K562 (cell line): ENCODE measurements at regions not wholly inside any gene's neighbourhood (a gene's known extent, or its start where the extent isn't known, plus 50 kb on each side); places are given as distances from the start of the nearest gene placed in this dataset.

ENCODE experiments used
- ATAC-seq: fragments of 200-7000 bp; cut with Tn5 transposase; 3 replicates; pipeline ENCODE4 v1.9.1; 2020; ENCODE audit warnings: moderate library complexity
- BruUV-seq: library from RNA; stranded (reverse); fragments of 400-500 nt; replicated peaks from 2 replicates; lab custom pipeline; 2021; lab: Mats Ljungman, UMichigan
- CTCF ChIA-PET: fragments of 300-600 bp; formaldehyde crosslinking; extraction: SDS; loops from one replicate; lab custom pipeline; 2021; ENCODE audit warnings: low intra/inter-chr PET ratio; lab: Yijun Ruan, JAX
- POLR2A ChIA-PET: fragments of 300-600, 350-650 bp; sonication (Branson Sonifier 250); formaldehyde crosslinking; extraction: SDS; loops from one replicate; lab custom pipeline; 2021; ENCODE audit warnings: antibody characterized with exemption, inconsistent platforms; lab: Yijun Ruan, JAX
- DNase-seq, 4 experiments: peaks; one replicate each; pipeline versions ENCODE4 v3.0.0 to v3.0.0-alpha.2; 2011 to 2018; ENCODE audit warnings: low spot score in 3 of 4, mixed read lengths in 3 of 4; ENCODE audit errors: extremely low read depth in 1 of 4
- FAIRE-seq: peaks from 2 replicates; lab custom pipeline; 2011; peaks lifted over from hg19 to GRCh38; lab: Jason Lieb, UNC
- H2AFZ ChIP-seq: 2 replicates; pipeline ENCODE4 v1.6.0; 2011; ENCODE audit warnings: low read depth, low read length, control low read depth, inconsistent platforms
- H3K27ac ChIP-seq: fragments of 200-600 bp; 3 replicates; pipeline ENCODE4 v1.8.0; 2011; ENCODE audit warnings: low read depth, mild to moderate bottlenecking, control low read depth, inconsistent platforms, low read length, moderate library complexity, mixed read lengths; ENCODE audit errors: extremely low read depth
- H3K27me3 ChIP-seq, 2 experiments: fragments of 300-600 bp in 1 of 2; 2 replicates in 1 of 2; 3 replicates in 1 of 2; pipeline versions ENCODE4 v1.6.0 to v1.8.0; 2011; ENCODE audit warnings: inconsistent platforms in 2 of 2, low read length in 2 of 2, mild to moderate bottlenecking in 1 of 2, mixed read lengths in 1 of 2, moderate library complexity in 1 of 2; ENCODE audit not compliant: control insufficient read depth in 2 of 2, insufficient read depth in 2 of 2
- H3K36me3 ChIP-seq: fragments of 300-600 bp; 3 replicates; pipeline ENCODE4 v1.8.0; 2011; ENCODE audit warnings: mild to moderate bottlenecking, low read length, inconsistent platforms; ENCODE audit not compliant: control insufficient read depth, insufficient read depth
- H3K4me1 ChIP-seq, 2 experiments: fragments of 200-600 bp in 1 of 2; replicated peaks in 1 of 2; 2 replicates in 1 of 2; 3 replicates in 1 of 2; pipeline versions ENCODE4 v1.5.1 to v1.8.0; 2011; ENCODE audit warnings: inconsistent platforms in 2 of 2, low read length in 2 of 2, mild to moderate bottlenecking in 1 of 2, mixed read lengths in 1 of 2, moderate library complexity in 1 of 2; ENCODE audit not compliant: control insufficient read depth in 2 of 2, insufficient read depth in 2 of 2
- H3K4me2 ChIP-seq: 2 replicates; pipeline ENCODE4 v1.6.1; 2011; ENCODE audit warnings: low read length, control low read depth, inconsistent platforms, mixed read lengths; ENCODE audit not compliant: insufficient read depth
- H3K4me3 ChIP-seq: fragments of 200-600 bp; sonication (generic), shearing (Covaris generic); 2 replicates; pipeline ENCODE4 v1.5.1; 2016; ENCODE audit warnings: control low read depth, inconsistent platforms
- H3K79me2 ChIP-seq: fragments of 200-600 bp; 3 replicates; pipeline ENCODE4 v1.8.0; 2011; ENCODE audit warnings: low read length, inconsistent platforms; ENCODE audit not compliant: control insufficient read depth, insufficient read depth
- H3K9ac ChIP-seq, 2 experiments: 2 replicates each; pipeline versions ENCODE4 v1.6.0 to v1.6.1; 2011; ENCODE audit warnings: low read depth in 2 of 2, low read length in 2 of 2, control low read depth in 1 of 2, inconsistent platforms in 1 of 2, mild to moderate bottlenecking in 1 of 2, mixed read lengths in 1 of 2; ENCODE audit not compliant: insufficient read depth in 1 of 2
- H3K9me1 ChIP-seq: one replicate; pipeline ENCODE4 v1.6.0; 2011; ENCODE audit warnings: inconsistent platforms, mild to moderate bottlenecking, low read length, moderate library complexity; ENCODE audit not compliant: control insufficient read depth, insufficient read depth
- H3K9me3 ChIP-seq: replicated peaks from 2 replicates; pipeline ENCODE4 v1.5.1; 2011; ENCODE audit warnings: low read depth, low read length, inconsistent platforms; ENCODE audit not compliant: control insufficient read depth, insufficient read depth
- H4K20me1 ChIP-seq: replicated peaks from 2 replicates; pipeline ENCODE4 v1.6.1; 2011; ENCODE audit warnings: low read length, inconsistent platforms, mixed read lengths; ENCODE audit not compliant: control insufficient read depth, insufficient read depth
- ADNP ChIP-seq: fragments of 200-800 bp; sonication (Bioruptor generic); IDR thresholded peaks from 2 replicates; pipeline ENCODE4 v1.6.1; 2016; ENCODE audit warnings: missing genetic modification characterization, missing compliant biosample characterization
- CBX3 ChIP-seq, 2 experiments: IDR thresholded peaks; 1 replicate in 1 of 2; 2 replicates in 1 of 2; pipeline ENCODE4 v1.6.1; 2012; ENCODE audit warnings: inconsistent platforms in 2 of 2, low read length in 2 of 2, borderline replicate concordance in 1 of 2, control low read depth in 1 of 2
- CEBPG ChIP-seq, 3 experiments: fragments of 200-800 bp in 1 of 3; sonication (Bioruptor generic) in 1 of 3; sonication (generic) in 1 of 3; formaldehyde crosslinking in 1 of 3; IDR thresholded peaks in 2 of 3; conservative IDR thresholded peaks in 1 of 3; 2 replicates each; pipeline versions ENCODE4 v1.6.1 to v1.8.0; 2016 to 2022; ENCODE audit warnings: missing compliant biosample characterization in 2 of 3, missing genetic modification characterization in 2 of 3, mild to moderate bottlenecking in 1 of 3, missing genetic modification reagents in 1 of 3
- ETV6 ChIP-seq, 3 experiments: fragments of 150-350 bp in 1 of 3; sonication (generic) in 1 of 3; formaldehyde crosslinking in 1 of 3; IDR thresholded peaks; 2 replicates each; pipeline versions ENCODE4 v1.6.1 to v1.8.0; 2014 to 2022; ENCODE audit warnings: borderline replicate concordance in 2 of 3, low read depth in 2 of 3, antibody characterized with exemption in 1 of 3, low read length in 1 of 3, mild to moderate bottlenecking in 1 of 3, missing genetic modification reagents in 1 of 3
- EZH2 ChIP-seq: IDR thresholded peaks from 2 replicates; pipeline ENCODE4 v1.6.1; 2012; ENCODE audit warnings: low read depth, mild to moderate bottlenecking, inconsistent platforms, low read length, borderline replicate concordance
- HDAC2 ChIP-seq: fragments of 450-650 bp; IDR thresholded peaks from 2 replicates; pipeline ENCODE4 v1.6.1; 2016; ENCODE audit warnings: mild to moderate bottlenecking
- KDM1A ChIP-seq, 2 experiments: fragments of 450-650 bp; IDR thresholded peaks; 2 replicates each; pipeline ENCODE4 v1.6.1; 2016; ENCODE audit warnings: mild to moderate bottlenecking in 2 of 2
- LCOR ChIP-seq: sonication (generic); formaldehyde crosslinking; IDR thresholded peaks from 2 replicates; pipeline ENCODE4 v1.8.0; 2022; ENCODE audit warnings: mild to moderate bottlenecking, missing genetic modification reagents
- MTA2 ChIP-seq: fragments of 450-650 bp; IDR thresholded peaks from 2 replicates; pipeline ENCODE4 v1.6.1; 2016; ENCODE audit warnings: low read depth
- MYNN ChIP-seq, 2 experiments: sonication (generic); formaldehyde crosslinking in 1 of 2; IDR thresholded peaks; 2 replicates each; pipeline versions ENCODE4 v1.5.0 to v1.6.1; 2016 to 2020; ENCODE audit warnings: antibody characterized with exemption in 1 of 2, missing genetic modification reagents in 1 of 2
- RCOR1 ChIP-seq, 2 experiments: IDR thresholded peaks; 2 replicates each; pipeline ENCODE4 v1.6.1; 2012; ENCODE audit warnings: low read depth in 2 of 2, low read length in 2 of 2, borderline replicate concordance in 1 of 2, improper control_type of control experiment in 1 of 2
- SAFB2 ChIP-seq: fragments of 200-400 bp; formaldehyde crosslinking; IDR thresholded peaks from 2 replicates; pipeline ENCODE4 v1.6.1; 2018; ENCODE audit warnings: borderline replicate concordance, low read length, low read depth, moderate library complexity; ENCODE audit not compliant: severe bottlenecking
- SMARCC2 ChIP-seq: fragments of 450-650 bp; IDR thresholded peaks from 2 replicates; pipeline ENCODE4 v1.6.1; 2017; ENCODE audit warnings: antibody characterized with exemption, moderate library complexity, mild to moderate bottlenecking, low read depth
- SP1 ChIP-seq: sonication (generic); formaldehyde crosslinking; IDR thresholded peaks from 2 replicates; pipeline ENCODE4 v1.8.1; 2022; ENCODE audit warnings: mild to moderate bottlenecking, missing genetic modification reagents
- ZNF699 ChIP-seq: fragments of 250-450 bp; sonication (Bioruptor Pico); IDR thresholded peaks from 2 replicates; pipeline ENCODE4 v1.8.0; 2021; ENCODE audit warnings: mild to moderate bottlenecking, moderate library complexity; ENCODE audit not compliant: insufficient replicate concordance
- WGBS: fragments of 100-300 bp; shearing (Covaris generic); methylation state at CpG from one replicate; pipeline ENCODE4 v1.1.6; 2016; ENCODE audit warnings: low coverage, mixed read lengths; ENCODE audit not compliant: insufficient coverage; ENCODE audit errors: missing lambda C conversion rate; 5-methylcytosine and 5-hydroxymethylcytosine counted together
- in situ Hi-C: fragments of 300-500 bp; cut with MboI; formaldehyde crosslinking; loops from 4 replicates; pipeline ENCODE4 v1.15.0; 2018; ENCODE audit warnings: inconsistent platforms, mixed read lengths
- intact Hi-C: fragments of 100-400 bp; cut with micrococcal nuclease; formaldehyde crosslinking; loops from 2 replicates; pipeline ENCODE4 v1.14.2; 2022
- TF ChIP-seq, protein P1 (sequence below), 3 experiments: fragments of 200-800 bp in 1 of 3; fragments of 250-450 bp in 1 of 3; fragments of 450-650 bp in 1 of 3; sonication (Bioruptor Pico) in 1 of 3; sonication (Bioruptor generic) in 1 of 3; formaldehyde crosslinking in 1 of 3; IDR thresholded peaks; 2 replicates each; pipeline versions ENCODE4 v1.6.1 to v1.8.0; 2016 to 2022; ENCODE audit warnings: mild to moderate bottlenecking in 2 of 3, missing genetic modification characterization in 2 of 3, missing compliant biosample characterization in 1 of 3, moderate library complexity in 1 of 3

- no peaks in the 10 kb centered on the region for H3K36me3 ChIP-seq
- H3K9me1 ChIP-seq = no peaks in the 10 kb centered on the region
- no peaks in the 10 kb centered on the region for H3K27me3 ChIP-seq
- H3K27ac ChIP-seq = peak overlapping the region; percentile 70; the same call in 2 of the 3 replicates
- no TSS peak for BruUV-seq
- H3K4me1 ChIP-seq = peaks cover 0 to 21% of the 10 kb centered on the region in 2 experiments; a peak in 3 of 5 replicates
- DNase-seq = peak; percentile 68 to 82 (median 74)
- intact Hi-C loops (loop anchor here (2.0 kb wide), 1 partner anchor 19 kb away; no protein-coding TSS in a partner anchor), in situ Hi-C loops (no loop called here)
- H2AFZ ChIP-seq = peak overlapping the region; percentile 33; the same call in 1 of the 2 replicates
- no peak overlapping the region for H3K4me3 ChIP-seq
- POLR2A ChIA-PET = interaction anchor here (0.5 to 1.3 kb wide), 6 partner anchors 10 to 1219 kb away, joined by 3 to 4 read pairs (median 3); no protein-coding TSS in a partner anchor
- ATAC-seq = peak; percentile 95
- H3K4me2 ChIP-seq = peak overlapping the region; percentile 44; the same call in 1 of the 2 replicates
- WGBS = 4% methylated on average over 4 of the region's 4 CpGs
- H3K79me2 ChIP-seq = no peaks in the 10 kb centered on the region
- CTCF ChIA-PET = no interaction called here
- H4K20me1 ChIP-seq = no peaks in the 10 kb centered on the region
- peak; percentile 94 for FAIRE-seq
- no peaks in the 10 kb centered on the region for H3K9me3 ChIP-seq
- no peak overlapping the region for H3K9ac ChIP-seq
- TF ChIP-seq SP1 (CRISPR knock-in tag) (peak; percentile 38; the same call in 1 of the 2 replicates), CBX3 (IDR thresholded peaks at IDR 0.05; ENCODE audit: borderline replicate concordance in 1 of 2, low read length in 2 of 2) (0 out of 3 replicates have a peak, but pooled peaks of 1 of the 2 experiments have one; percentile 42), SMARCC2 (peak; percentile 85), ADNP (tag) (no peak), RCOR1 (IDR thresholded peaks at IDR 0.05; ENCODE audit: borderline replicate concordance in 1 of 2, low read depth in 2 of 2, low read length in 2 of 2) (peak in 1 of 2 experiments; percentile 69; a peak in 2 of 4 replicates), ETV6 (IDR thresholded peaks at IDR 0.05; ENCODE audit: borderline replicate concordance in 1 of 2, low read depth in 2 of 2, low read length in 1 of 2) (peak in 1 of 2 experiments; percentile 73; a peak in 2 of 4 replicates), ETV6 (CRISPR knock-in tag; IDR thresholded peaks at IDR 0.05; ENCODE audit: borderline replicate concordance) (no peak), ZNF699 (CRISPR knock-in tag) (no peak), SAFB2 (no peak), HDAC2 (peak; percentile 75), EZH2 (no peak), MTA2 (peak; percentile 79), MYNN (IDR thresholded peaks at IDR 0.05) (peak; percentile 42; the same call in 1 of the 2 replicates), MYNN (CRISPR knock-in tag; IDR thresholded peaks at IDR 0.05) (no peak), CEBPG (CRISPR knock-in tag; IDR thresholded peaks at IDR 0.05) (peak; percentile 54), CEBPG (tag; conservative IDR thresholded peaks at IDR 0.05 in 1 of 2, IDR thresholded peaks at IDR 0.05 in 1 of 2) (peak; percentile 80 to 89; a peak in 3 of 4 replicates), LCOR (peak; percentile 61; the same call in 1 of the 2 replicates), KDM1A (IDR thresholded peaks at IDR 0.05) (peak; percentile 32 to 83; a peak in 2 of 4 replicates)
- TF ChIP-seq, protein P1, sequence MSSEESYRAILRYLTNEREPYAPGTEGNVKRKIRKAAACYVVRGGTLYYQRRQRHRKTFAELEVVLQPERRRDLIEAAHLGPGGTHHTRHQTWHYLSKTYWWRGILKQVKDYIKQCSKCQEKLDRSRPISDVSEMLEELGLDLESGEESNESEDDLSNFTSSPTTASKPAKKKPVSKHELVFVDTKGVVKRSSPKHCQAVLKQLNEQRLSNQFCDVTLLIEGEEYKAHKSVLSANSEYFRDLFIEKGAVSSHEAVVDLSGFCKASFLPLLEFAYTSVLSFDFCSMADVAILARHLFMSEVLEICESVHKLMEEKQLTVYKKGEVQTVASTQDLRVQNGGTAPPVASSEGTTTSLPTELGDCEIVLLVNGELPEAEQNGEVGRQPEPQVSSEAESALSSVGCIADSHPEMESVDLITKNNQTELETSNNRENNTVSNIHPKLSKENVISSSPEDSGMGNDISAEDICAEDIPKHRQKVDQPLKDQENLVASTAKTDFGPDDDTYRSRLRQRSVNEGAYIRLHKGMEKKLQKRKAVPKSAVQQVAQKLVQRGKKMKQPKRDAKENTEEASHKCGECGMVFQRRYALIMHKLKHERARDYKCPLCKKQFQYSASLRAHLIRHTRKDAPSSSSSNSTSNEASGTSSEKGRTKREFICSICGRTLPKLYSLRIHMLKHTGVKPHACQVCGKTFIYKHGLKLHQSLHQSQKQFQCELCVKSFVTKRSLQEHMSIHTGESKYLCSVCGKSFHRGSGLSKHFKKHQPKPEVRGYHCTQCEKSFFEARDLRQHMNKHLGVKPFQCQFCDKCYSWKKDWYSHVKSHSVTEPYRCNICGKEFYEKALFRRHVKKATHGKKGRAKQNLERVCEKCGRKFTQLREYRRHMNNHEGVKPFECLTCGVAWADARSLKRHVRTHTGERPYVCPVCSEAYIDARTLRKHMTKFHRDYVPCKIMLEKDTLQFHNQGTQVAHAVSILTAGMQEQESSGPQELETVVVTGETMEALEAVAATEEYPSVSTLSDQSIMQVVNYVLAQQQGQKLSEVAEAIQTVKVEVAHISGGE (CRISPR knock-in tag; IDR thresholded peaks at IDR 0.05) = peak in 1 of 3 experiments; percentile 44; a peak in 1 of 6 replicates
These were observed 56.4 kb upstream of the XIAP start for GRCh38 chrX:123803331-123803983.
